ENCODE measurements at regions not wholly inside any gene's neighbourhood (a gene's known extent, or its start where the extent isn't known, plus 50 kb on each side); places are given as distances from the start of the nearest gene placed in this dataset.

- TF ChIP-seq EZH2 (IDR thresholded peaks at IDR 0.05; ENCODE audit: low read depth, unreplicated experiment) (no peak), CTCF (conservative IDR thresholded peaks at IDR 0.05; ENCODE audit: low read depth in 2 of 2) (no peak), JUNB (IDR thresholded peaks at IDR 0.05; ENCODE audit: unreplicated experiment) (no peak), STAT1 (IDR thresholded peaks at IDR 0.05; ENCODE audit: unreplicated experiment) (no peak), REST (IDR thresholded peaks at IDR 0.05; ENCODE audit: unreplicated experiment) (no peak), POLR2AphosphoS5 (IDR thresholded peaks at IDR 0.05; ENCODE audit: low read depth) (no peak)
Observed at GRCh38 chr2:38215993-38216392, 140.0 kb upstream of the CYP1B1 start.

All from GM23338 (cell line).